GM18951 (cell line): ENCODE measurements at regions not wholly inside any gene's neighbourhood (a gene's known extent, or its start where the extent isn't known, plus 50 kb on each side); places are given as distances from the start of the nearest gene placed in this dataset.

Source experiments
- POLR2A ChIP-seq: IDR thresholded peaks from 4 replicates; pipeline ENCODE4 v1.6.1; 2011; ENCODE audit warnings: mild to moderate bottlenecking; ENCODE audit not compliant: insufficient read length, insufficient read depth; ENCODE audit errors: extremely low read depth
- in situ Hi-C: fragments of 300-500 bp; cut with MboI; formaldehyde crosslinking; loops from one replicate; pipeline ENCODE4 v1.12.0; 2022; ENCODE audit warnings: low sequenced_read_pairs, mixed read lengths, inconsistent platforms; ENCODE audit not compliant: unreplicated experiment

DNA sequence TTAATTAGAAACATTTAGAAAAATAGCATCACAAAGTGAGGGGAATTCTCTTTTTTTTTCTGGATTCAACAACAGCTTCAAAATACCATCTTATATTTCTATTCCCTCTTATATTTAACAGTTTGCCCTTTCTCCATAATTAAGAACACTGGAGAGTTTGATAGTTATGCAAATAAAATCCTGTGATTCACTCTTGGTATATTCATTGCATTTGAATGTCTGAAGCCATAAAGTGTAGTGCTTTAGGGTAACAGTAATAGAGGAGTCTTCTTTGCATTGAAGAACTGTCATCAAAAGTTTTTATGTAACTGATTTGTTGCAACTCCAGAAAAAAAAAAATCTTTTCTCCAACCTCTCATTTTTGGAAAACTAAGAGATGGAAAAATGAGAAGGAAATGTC lies 352.0 kb upstream of the GALNTL6 start:
- in situ Hi-C loops, result no loop called here
- TF ChIP-seq POLR2A, result no peak

DNA sequence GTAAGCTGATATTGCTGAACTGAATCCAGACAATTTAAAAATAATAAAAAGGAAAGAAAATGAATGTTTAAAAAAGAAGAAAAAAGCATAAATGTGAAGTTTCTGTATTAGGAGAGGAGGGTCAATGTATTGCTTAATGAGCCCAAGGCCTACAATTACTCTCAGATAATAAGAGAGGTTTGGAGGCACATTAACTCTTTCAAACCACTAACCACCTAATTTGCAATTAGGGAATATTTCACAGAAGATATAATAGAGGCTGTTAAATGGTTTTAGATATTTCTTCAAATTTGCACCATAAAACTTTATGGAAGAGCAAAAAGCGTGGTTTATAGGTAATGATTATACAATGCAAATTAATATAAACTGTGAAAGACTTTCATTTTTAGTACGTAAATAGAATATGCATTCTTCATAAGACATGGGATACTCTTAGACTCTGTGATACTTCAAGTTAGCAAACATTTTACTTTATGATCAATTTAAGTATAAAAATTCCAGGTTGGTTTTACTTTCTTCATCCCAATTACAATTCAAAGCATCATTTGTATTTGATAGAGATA lies 364.2 kb upstream of the GALNTL6 start:
- in situ Hi-C loops, result no loop called here
- no peak for TF ChIP-seq POLR2A

DNA sequence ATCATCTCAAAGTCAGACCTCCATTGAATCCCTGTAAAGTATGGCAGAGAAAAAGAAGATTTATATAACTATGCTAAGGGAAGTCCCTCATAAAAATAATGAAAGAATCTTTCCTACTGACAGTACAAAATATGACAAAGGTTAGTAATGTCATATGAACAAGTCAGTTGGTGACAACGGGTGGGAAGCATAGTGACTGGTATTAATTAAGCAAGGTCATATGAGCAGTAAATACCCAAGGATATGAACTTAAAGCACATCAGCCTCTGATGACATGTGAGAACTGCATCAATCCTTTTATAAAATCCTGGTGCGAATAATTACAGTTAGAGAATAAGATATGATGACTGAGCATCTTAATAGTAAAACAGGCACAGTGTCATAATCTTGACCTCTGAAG lies 364.8 kb upstream of the GALNTL6 start:
- TF ChIP-seq POLR2A, result no peak
- in situ Hi-C loops, result no loop called here

DNA sequence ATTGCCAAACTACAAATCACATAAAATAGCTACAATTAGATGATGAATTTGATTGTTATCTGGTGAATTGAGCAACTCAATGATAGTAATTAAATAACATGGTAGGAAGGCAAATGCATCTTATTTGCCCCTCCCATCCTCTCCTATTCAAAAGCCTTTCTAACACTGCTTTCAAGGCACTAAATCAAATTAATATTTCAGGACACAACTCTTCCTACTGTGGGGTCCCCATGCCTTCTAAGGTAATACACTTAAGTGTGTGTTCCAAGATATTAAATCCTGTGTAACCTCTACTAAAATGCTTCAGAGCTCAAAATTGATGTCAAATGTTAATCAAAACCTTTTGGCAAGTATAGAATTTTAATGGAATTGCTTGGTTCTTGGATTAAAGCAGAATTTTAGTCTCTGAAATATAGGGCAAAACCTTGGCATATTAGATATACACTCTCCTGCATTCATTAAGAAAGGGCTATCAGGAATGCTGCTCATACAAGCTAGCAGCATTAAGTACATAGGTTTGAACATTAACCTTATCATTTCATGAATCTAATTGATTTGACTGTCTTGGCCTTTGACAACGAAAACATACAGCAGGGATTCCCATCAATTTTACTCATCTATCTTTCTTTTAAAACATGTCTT lies 371.8 kb upstream of the GALNTL6 start:
- TF ChIP-seq POLR2A, result no peak
- in situ Hi-C loops, result no loop called here

DNA sequence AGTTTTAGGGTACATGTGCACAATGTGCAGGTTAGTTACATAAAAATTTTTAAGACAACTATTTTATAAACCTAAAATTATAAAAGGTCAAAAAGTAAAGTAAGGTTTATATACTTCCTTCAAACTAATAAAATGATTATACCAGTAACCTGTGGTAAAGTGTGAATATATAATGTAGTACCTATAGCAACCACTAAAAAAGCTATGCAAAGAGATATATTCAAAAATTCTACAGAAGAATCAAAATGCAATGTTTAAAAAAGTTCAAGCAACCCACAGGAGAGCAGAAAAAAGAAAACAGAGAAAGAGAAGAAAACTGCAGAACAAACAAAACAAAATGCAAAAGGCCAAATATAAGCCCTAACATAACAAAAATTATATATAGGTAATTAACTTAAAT lies 379.5 kb upstream of the GALNTL6 start:
- no peak for TF ChIP-seq POLR2A
- in situ Hi-C loops, result no loop called here

DNA sequence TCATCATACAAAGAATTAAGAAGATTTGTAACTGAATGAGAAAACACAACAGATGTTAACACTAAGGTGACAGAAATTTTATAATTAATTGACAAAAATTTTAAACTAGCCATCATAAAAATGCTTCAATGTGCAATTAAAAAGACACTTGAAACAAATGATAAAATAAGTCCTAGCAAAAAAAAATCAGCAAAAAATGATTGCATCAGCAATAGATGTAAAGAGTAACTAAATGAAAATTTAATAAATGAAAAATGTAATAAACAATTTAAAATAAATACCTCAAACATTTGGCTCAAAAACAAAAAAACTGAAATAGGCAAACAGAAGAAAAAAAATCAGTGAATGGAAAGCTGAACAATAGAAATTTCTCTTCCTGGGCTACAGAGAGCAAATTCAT lies 380.7 kb upstream of the GALNTL6 start:
- in situ Hi-C loops, result no loop called here

DNA sequence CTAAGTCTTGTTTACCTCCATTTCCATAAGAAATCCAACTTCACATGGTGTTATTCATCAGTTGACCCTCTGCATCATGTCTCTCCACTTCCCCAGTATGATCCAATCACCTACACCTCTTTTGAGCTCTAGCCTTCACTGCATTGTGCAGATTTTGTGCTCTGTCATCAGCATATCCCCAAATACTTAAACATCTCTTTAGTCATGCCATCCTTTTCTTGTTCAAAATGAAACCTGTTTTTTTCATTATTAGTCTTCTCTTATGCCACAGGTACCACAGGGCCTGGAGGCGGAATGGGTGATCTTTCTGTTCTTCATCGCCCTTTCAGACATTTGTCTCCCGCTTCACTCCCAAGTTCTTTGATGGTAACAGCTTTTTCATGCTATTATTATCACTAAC lies 382.7 kb upstream of the GALNTL6 start:
- no peak for TF ChIP-seq POLR2A
- in situ Hi-C loops, result no loop called here

More for the DNA sequence above, 380.7 kb upstream of the GALNTL6 start:
- TF ChIP-seq POLR2A, result no peak

DNA sequence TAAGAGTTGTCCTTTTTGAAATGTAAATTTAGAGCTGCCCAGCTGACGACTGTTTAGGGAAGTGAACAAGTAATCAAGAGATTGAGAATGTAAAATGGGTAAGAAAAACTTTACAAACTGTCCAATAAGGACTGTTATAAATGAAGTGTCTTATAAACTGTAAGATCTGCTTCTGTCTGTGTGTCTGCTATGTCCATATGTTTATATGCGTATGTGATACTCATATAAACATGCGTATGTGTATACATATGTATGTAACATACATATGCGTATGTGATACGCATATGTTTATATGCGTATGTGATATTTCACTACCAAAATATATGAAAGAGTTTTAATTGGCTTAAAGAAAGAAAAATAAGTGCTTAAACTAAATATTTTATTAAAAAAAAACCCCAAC lies 416.0 kb upstream of the GALNTL6 start:
- in situ Hi-C loops, result no loop called here
- no peak for TF ChIP-seq POLR2A

DNA sequence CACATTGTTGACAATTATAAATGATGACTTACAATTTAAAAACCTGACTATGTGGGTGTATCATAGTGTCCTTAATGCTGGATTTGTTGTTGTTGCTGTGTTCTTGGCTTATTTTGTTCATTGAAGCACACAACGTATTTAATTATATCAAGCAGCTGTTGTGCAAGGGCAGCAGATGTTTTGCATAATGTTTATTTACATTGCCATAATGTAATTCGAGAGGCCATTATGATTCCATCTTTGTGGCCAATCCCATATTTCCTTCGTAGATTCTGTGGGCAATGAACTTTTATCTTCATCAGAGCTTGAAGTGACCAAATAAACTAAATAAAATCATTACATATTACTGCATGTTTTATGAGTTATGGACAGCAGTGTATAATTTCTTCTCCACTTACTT lies 422.6 kb upstream of the GALNTL6 start:
- TF ChIP-seq POLR2A, result no peak
- in situ Hi-C loops, result no loop called here

DNA sequence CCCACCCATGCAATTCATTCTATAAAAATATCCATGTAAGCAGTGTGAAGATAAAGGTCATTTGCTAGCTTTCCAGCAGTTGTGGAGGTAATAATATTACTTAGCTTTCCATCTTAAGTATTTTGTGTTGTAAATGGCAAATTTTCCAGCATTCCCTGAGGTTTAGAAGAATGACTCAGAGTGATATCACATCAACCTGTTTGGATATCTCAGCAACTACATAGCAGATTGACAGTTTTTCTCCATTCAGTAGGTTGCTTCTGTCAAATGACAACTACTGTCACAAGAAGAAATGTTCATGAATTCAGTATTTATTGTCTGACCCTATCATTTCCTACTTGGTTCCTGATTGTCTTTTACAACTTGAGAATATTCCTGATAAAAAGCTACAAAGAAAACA lies 434.9 kb upstream of the GALNTL6 start:
- no peak for TF ChIP-seq POLR2A
- in situ Hi-C loops, result no loop called here

DNA sequence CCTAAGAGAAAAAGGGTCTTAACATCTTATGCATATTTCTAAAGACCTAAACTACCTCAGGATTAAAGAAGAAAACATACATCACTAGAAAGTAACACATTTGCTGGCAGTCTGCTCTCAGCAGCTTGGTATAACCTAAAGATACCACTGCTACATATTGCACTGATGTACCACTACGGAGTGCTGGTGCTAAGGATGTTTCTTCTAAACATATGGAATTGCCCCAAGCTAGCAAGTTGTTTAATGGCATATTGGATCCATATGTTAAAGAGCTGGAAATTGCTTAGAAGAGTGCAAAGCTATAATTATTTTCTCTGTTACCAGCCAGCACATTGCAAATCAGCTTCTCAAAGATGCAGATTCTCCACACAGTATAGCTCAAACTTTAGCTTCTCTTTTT lies 436.5 kb upstream of the GALNTL6 start:
- in situ Hi-C loops, result no loop called here

DNA sequence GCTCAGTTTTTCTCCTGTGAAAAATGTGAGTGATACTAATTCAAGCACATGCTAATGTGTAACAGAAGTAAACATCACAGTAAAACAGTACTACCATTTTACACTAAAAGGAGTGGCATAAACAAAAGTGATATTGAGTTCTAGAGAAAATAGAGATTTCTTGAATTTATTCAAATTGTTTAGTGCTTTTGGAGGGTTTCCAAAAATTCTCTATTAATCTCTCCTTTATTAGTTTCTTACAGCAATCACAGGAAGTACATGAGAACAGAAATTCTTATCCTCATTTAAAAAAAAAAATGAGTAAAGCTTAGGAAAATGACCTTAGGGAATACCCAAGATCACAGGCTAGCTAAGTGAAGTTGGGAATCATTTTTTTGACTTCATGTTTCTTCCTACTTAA lies 459.7 kb upstream of the GALNTL6 start:
- in situ Hi-C loops, result no loop called here
- TF ChIP-seq POLR2A, result no peak

More for the DNA sequence above, 436.5 kb upstream of the GALNTL6 start:
- no peak for TF ChIP-seq POLR2A

DNA sequence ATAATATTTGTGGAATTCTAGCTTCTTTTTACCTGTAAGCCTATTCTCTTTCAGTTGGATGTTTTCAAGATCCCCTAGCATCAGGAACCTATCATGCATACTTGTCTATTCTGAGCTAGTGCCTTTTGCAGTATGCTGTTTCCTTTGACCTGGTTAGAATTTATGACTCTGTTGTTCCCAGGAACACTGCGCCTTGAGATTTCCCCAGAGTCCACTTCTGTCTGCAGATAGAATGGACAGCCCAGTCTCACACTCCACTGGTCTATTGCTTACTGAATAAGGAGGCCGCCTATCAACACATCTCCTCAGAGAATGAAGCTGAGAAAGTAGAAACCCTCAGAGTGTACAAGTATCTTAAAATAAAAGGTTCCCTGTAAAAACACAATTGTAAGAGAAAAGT lies 465.1 kb upstream of the GALNTL6 start:
- in situ Hi-C loops, result no loop called here
- TF ChIP-seq POLR2A, result no peak

DNA sequence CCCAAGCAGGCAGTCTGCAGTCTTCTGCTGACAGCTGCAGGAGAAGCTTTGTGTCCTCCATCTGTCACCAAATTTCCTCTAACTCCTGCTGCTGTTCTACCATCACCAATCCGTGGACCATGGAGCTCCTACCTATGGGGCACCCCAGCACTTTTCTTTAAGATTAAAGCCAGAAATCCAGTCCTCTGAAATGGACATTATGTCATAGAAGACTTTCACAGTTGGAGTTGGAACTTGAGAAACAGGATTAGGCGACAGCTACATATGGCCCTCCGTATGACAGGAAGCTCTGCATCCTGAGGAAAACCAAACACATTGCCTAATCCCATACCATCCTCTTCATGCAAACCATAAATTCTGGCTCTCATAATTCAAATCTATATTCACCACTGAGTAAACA lies 470.6 kb upstream of the GALNTL6 start:
- no peak for TF ChIP-seq POLR2A

More for the DNA sequence above, 470.6 kb upstream of the GALNTL6 start:
- in situ Hi-C loops, result no loop called here
